ENCODE measurements at regions not wholly inside any gene's neighbourhood (a gene's known extent, or its start where the extent isn't known, plus 50 kb on each side); places are given as distances from the start of the nearest gene placed in this dataset.

DNA sequence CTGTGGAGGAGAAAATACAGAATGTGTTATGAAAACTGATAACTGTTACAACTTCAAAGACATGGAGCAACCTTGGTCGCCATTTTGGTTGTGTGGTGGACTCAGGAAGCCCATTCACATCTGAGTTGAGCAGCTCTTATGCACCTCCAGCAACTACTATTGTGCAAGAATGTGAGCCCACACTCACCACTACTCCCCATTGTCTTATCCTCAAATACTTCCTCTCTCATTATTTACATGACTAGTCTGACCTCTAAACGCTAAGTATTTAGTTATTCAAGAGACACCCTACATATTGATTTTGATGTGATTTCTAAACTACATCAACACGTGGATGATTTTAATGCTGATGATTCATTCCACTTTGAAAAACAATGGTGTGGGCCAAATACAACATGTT, 516.6 kb upstream of the CLINT1 start:
- Histone ChIP-seq H3K27me3 (ENCODE audit: control insufficient read depth, insufficient read depth, low read length) (no peaks in the 10 kb centered on the region), H3K36me3 (replicated peaks; ENCODE audit: control insufficient read depth, insufficient read depth, low read length) (no peaks in the 10 kb centered on the region), H3K4me3 (ENCODE audit: insufficient read depth, low read depth, low read length) (no peak overlapping the region)
- no peak for DNase-seq

DNA sequence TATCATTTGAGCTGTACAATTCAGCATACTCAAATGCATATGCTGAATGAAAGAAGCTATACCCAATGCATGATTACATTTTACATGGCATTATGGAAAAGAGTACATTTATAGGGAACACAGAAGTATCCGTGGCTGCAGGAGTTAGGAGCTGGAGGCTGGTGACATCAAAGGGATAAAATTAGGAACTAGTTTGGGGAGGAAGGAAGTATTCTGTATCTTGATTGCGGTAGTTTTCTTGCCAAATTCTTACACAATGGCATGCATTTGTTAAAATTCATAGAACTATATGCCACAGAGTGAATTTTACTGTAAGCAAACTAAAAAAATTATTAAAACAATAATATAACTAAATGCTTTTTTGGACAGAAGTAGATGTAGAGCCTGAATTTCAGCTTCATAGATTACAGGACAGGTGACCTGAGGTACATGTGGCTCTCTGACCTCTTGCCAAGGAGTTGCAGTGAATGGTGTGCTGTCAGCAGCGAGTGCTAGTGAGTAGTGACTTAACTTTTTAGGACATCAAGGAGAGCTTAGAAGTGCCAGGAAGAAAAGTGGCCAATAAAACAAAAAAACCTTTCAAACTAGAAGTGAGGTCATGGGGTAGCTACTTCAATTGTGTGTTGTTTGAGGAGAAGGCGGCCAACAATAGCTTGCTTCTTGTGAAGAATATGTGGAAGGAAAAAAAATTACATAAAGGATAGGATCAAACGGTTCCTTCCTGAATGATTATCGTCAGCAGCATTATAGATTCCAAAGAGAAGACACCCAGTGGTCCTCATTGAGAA, 514.9 kb upstream of the CLINT1 start:
- H3K27me3 ChIP-seq (ENCODE audit: control insufficient read depth, insufficient read depth, low read length) = no peaks in the 10 kb centered on the region
- no peaks in the 10 kb centered on the region for H3K36me3 ChIP-seq (replicated peaks; ENCODE audit: control insufficient read depth, insufficient read depth, low read length)
- no peak overlapping the region for H3K4me3 ChIP-seq (ENCODE audit: insufficient read depth, low read depth, low read length)
- no peak for DNase-seq

DNA sequence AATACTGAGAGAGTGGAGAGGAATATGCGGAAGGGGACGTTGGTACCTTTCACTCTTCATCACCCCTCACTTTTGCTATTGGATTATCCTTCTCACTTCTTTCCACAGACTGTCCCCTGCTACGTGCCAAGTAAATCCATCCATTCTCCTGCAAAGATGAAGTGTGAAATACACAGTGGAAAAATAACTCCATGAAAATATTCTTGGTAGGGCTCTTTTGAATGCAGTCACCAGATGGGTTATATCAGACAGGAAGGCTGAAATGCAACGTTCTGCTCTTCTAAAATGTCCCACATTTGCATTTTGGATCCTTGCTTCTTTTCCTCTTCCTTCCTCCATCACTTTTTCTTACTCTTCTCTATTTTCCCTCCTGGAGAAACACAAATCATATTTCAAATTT, 510.3 kb upstream of the CLINT1 start:
- no peak overlapping the region for H3K4me3 ChIP-seq (ENCODE audit: insufficient read depth, low read depth, low read length)
- no peaks in the 10 kb centered on the region for H3K36me3 ChIP-seq (replicated peaks; ENCODE audit: control insufficient read depth, insufficient read depth, low read length)
- no peak for DNase-seq
- no peaks in the 10 kb centered on the region for H3K27me3 ChIP-seq (ENCODE audit: control insufficient read depth, insufficient read depth, low read length)

DNA sequence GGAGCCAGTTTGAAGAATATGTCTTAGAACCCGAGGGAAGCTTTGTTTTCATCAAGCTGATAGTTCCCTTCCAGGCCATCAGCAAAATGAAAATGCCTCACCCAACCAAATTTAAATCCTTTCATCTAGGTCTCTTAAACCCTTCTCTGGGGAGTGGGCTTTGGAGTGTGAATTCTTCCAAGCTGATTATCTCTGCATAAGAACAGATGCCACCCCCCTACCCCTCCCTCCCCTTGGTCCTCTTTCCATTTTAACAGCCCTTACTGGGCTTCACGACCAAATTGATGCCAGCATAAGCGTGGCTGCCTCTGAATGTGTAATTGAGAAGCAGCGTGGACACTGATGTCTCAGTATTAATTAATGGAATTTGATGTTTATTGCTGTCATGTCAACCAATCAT, 509.7 kb upstream of the CLINT1 start:
- DNase-seq = no peak
- Histone ChIP-seq H3K36me3 (replicated peaks; ENCODE audit: control insufficient read depth, insufficient read depth, low read length) (no peaks in the 10 kb centered on the region), H3K4me3 (ENCODE audit: insufficient read depth, low read depth, low read length) (no peak overlapping the region), H3K27me3 (ENCODE audit: control insufficient read depth, insufficient read depth, low read length) (no peaks in the 10 kb centered on the region)

DNA sequence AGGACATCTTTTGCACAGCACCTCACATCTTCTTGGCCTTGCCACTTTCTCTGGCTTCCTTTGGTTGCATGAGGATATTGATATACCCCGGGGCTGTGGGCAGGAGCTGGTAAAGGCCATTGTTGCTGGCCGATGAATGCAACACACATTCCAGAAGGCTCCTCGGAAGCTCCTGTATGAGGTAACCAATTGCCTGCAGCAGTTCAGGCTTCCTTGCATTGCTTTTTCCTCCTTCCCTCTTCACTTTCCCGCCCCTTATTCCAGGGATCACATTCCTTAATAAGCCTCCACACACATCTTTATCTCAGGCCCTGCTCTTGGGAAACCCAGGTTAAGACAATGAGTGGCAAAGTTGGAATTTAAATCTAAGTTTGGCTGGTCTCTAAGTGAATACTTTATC, 505.4 kb upstream of the CLINT1 start:
- no peak overlapping the region for H3K4me3 ChIP-seq (ENCODE audit: insufficient read depth, low read depth, low read length)
- DNase-seq = no peak
- no peaks in the 10 kb centered on the region for H3K36me3 ChIP-seq (replicated peaks; ENCODE audit: control insufficient read depth, insufficient read depth, low read length)
- no peaks in the 10 kb centered on the region for H3K27me3 ChIP-seq (ENCODE audit: control insufficient read depth, insufficient read depth, low read length)

DNA sequence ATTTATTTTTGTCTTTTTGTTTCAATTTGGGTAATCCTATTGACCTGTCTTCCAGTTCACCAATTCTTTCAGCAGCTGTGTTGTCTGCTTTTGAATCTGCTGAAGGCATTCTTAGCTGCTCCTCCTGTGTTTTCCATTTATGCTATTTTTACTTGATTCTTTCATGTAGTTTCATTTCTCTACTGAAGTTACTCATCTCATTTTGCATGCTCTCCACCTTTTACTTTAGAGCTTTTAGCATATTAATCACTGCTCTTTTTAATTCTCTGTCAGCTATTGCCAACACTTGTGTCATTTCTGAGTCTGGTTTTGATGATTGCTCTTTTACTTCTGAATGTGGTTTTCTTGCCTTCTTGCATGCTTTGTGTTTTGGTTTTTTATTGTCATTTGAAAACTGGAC, 496.0 kb upstream of the CLINT1 start:
- H3K4me3 ChIP-seq (ENCODE audit: insufficient read depth, low read depth, low read length) = no peak overlapping the region
- H3K27me3 ChIP-seq (ENCODE audit: control insufficient read depth, insufficient read depth, low read length) = no peaks in the 10 kb centered on the region
- DNase-seq = no peak
- H3K36me3 ChIP-seq (replicated peaks; ENCODE audit: control insufficient read depth, insufficient read depth, low read length) = no peaks in the 10 kb centered on the region

DNA sequence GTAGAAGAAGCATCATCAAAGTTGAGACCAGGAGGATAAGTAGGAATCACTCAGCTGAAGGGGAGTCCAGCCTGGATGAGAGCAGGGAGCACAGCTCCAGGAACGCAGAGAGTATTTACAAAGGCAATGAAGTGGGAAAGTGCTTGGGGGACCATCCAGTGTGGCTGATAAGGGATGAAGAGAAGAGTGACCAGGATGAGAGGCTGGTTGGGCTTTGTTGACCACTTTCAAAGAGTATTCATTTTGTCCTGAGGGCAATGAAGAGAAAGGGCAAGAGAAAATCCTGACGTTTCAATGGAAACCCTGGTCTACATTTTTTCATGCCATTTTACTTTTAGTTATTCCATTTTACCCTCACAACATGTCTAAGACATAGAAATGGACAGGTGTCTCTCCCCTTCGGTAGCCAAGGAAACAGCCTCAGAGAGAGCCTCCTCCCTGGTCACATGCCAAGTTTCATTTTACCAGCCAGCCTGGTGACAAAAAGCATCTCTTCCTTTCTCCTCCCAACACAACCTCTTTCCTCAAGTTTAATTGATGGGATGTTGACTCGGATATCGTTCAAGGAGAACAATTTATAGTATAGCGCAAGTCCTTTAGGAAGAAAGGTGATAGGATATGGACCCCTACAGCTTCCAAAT, 492.7 kb upstream of the CLINT1 start:
- Histone ChIP-seq H3K36me3 (replicated peaks; ENCODE audit: control insufficient read depth, insufficient read depth, low read length) (no peaks in the 10 kb centered on the region), H3K27me3 (ENCODE audit: control insufficient read depth, insufficient read depth, low read length) (no peaks in the 10 kb centered on the region), H3K4me3 (ENCODE audit: insufficient read depth, low read depth, low read length) (no peak overlapping the region)
- no peak for DNase-seq

DNA sequence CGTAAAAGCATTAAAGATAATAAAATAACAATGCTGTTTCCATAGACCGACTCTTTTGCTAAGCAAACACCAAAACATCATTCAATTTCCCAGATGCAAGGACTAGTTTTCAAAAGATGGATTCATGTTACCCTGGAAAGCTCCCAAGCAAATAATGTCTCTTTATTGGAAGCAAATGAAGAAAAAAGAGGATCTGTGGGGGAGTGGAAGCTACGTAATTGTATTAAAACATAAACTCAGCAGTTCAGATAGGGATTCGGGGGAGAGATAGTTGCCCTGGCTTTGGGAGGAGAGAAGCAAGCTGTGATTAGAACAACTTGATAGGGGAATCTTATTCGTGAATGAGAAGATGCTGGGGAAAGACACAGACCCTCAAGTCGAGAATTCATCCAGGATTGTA, 491.0 kb upstream of the CLINT1 start:
- Histone ChIP-seq H3K27me3 (ENCODE audit: control insufficient read depth, insufficient read depth, low read length) (no peaks in the 10 kb centered on the region), H3K4me3 (ENCODE audit: insufficient read depth, low read depth, low read length) (no peak overlapping the region), H3K36me3 (replicated peaks; ENCODE audit: control insufficient read depth, insufficient read depth, low read length) (no peaks in the 10 kb centered on the region)
- no peak for DNase-seq

DNA sequence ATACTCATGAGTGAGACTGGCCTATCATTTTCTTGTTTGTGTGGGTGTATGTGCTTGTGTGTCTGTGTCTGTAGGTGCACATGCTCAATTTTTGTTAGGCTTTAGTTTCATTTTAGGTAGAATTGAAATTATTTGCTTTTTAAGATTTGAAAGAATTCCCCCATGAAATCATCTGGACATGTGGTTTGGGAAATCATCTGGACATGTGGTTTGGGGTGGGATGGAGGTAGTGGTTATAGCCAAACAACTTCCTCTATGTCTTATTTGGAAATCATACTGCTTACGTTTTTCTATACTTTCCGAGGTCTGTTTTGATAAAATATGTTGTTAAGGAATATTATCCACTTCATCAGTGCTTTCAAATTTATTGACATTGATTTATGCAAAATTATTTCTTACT, 485.4 kb upstream of the CLINT1 start:
- Histone ChIP-seq H3K36me3 (replicated peaks; ENCODE audit: control insufficient read depth, insufficient read depth, low read length) (no peaks in the 10 kb centered on the region), H3K4me3 (ENCODE audit: insufficient read depth, low read depth, low read length) (no peak overlapping the region), H3K27me3 (ENCODE audit: control insufficient read depth, insufficient read depth, low read length) (no peaks in the 10 kb centered on the region)
- no peak for DNase-seq

DNA sequence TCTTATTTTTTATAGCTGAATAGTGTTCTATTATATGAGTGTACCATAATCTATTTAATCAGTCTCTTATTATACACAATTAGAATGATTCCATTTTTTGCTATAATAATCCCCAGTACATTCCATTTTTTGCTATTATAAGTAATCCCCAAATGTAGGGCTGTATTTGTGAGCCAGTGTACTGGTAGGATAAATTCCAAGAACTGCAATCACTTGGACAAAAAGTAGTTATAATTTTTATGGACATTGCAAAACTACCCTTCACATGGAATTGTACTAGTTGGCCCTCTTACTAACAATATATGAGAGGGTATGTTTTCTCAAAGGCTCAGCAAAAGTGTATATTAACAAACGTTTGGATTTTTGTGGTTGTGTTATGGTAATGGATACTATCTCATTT, 481.7 kb upstream of the CLINT1 start:
- no peaks in the 10 kb centered on the region for H3K36me3 ChIP-seq (replicated peaks; ENCODE audit: control insufficient read depth, insufficient read depth, low read length)

DNA sequence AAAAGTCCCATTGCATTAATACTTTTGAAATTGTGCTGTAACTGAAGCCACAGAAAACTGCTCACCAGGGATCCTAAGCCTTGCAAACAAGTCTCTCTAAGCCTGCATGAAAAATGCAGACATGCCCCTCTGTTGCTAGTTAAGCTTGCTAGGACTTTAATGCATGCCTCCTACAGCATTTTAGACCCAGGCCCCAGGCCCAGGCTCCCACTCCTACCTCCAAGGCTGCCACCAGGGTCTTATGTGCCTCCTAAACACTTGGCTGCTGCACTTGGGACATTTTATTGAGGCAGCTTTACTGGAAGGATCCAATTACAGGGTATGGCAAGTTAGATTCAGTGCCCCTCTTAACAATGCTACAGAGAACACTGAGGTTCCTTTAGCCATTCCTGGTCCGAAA, 467.3 kb upstream of the CLINT1 start:
- no peaks in the 10 kb centered on the region for H3K36me3 ChIP-seq (replicated peaks; ENCODE audit: control insufficient read depth, insufficient read depth, low read length)
- no peaks in the 10 kb centered on the region for H3K27me3 ChIP-seq (ENCODE audit: control insufficient read depth, insufficient read depth, low read length)
- no peak overlapping the region for H3K4me3 ChIP-seq (ENCODE audit: insufficient read depth, low read depth, low read length)
- peak; percentile 25 for DNase-seq

More for the DNA sequence above, 481.7 kb upstream of the CLINT1 start:
- Histone ChIP-seq H3K4me3 (ENCODE audit: insufficient read depth, low read depth, low read length) (no peak overlapping the region), H3K27me3 (ENCODE audit: control insufficient read depth, insufficient read depth, low read length) (no peaks in the 10 kb centered on the region)
- DNase-seq = no peak

DNA sequence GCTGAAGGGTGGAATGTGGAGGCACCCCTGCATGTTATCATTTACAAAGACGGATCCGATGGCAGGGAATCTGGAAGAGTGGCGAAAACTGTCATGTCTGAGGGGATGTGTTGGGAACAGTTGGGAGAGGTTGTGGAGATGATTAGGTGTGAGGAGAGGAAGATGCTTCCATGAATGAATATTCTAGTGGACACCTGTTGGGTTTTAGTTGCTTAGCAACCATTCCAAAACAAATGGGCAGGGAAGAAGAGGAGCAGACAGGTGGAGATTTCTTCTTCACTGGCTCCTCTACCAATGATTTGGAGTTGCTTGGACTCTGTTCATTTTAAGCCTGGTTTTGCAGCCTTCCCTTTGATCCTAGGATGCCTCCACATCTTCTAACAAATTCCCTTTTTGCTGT, 465.3 kb upstream of the CLINT1 start:
- Histone ChIP-seq H3K27me3 (ENCODE audit: control insufficient read depth, insufficient read depth, low read length) (no peaks in the 10 kb centered on the region), H3K4me3 (ENCODE audit: insufficient read depth, low read depth, low read length) (no peak overlapping the region), H3K36me3 (replicated peaks; ENCODE audit: control insufficient read depth, insufficient read depth, low read length) (no peaks in the 10 kb centered on the region)
- peak; percentile 21 for DNase-seq

DNA sequence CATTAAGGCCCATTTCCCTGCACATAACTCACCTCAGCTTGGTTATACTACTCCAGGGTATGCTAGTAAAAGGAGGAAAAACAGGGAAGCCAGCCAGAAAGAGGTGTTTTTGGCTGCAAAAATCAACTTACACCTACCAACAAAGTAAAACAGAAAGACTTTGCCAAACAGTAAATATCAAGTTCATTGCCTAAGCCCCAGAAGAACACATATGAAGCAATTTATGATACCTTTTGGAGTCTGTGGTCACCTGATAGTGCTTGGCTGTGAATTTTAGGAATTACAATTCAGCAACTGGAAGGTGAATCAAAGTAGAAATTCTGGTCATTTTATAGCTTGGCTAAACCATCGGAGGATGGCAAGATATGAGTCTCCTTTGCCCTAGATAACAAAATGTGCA, 463.7 kb upstream of the CLINT1 start:
- no peak for DNase-seq
- no peak overlapping the region for H3K4me3 ChIP-seq (ENCODE audit: insufficient read depth, low read depth, low read length)
- H3K27me3 ChIP-seq (ENCODE audit: control insufficient read depth, insufficient read depth, low read length) = no peaks in the 10 kb centered on the region
- H3K36me3 ChIP-seq (replicated peaks; ENCODE audit: control insufficient read depth, insufficient read depth, low read length) = no peaks in the 10 kb centered on the region

DNA sequence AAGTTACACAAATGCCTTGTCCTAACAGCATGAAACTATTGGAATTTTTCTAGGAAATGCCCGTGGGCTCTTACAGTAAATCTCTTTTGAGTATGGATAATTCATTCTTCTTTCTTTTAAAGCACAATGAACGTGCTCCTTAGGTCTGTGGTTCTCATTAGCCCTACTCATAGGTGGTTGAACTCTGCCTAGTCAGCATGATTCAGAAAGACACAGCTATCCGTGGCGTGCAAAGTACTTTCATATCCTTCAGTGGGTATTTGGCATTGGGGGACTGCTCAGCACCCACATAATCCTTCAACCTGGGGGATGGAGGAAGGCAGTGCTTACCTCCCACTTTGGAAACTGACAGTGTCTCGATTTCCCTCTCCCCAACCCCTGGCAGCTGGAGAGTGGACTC, 462.0 kb upstream of the CLINT1 start:
- DNase-seq = no peak
- Histone ChIP-seq H3K36me3 (replicated peaks; ENCODE audit: control insufficient read depth, insufficient read depth, low read length) (no peaks in the 10 kb centered on the region), H3K27me3 (ENCODE audit: control insufficient read depth, insufficient read depth, low read length) (no peaks in the 10 kb centered on the region), H3K4me3 (ENCODE audit: insufficient read depth, low read depth, low read length) (no peak overlapping the region)

DNA sequence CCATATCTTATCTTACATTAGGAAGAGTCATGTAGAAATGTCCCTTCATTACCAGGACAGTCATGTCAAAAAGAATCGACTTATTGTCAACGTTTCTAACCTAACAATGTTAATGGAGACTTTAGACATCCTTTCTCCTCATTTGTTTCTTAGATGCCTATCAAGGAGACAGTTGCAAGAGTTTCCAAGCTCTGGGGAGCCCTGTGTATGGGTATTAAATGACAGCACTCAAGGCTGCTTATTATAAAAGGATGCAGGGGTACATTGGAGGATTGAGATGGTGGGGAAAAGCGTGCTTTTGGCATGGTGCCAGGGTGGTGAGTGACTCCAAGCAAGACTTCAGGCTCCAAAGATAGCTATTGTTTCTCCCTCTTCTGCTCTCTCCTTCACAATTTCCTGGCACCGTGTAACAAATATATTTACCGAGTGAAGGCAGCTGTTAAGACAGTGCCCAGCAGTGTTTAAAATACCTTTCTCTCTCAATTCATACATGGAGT, 461.3 kb upstream of the CLINT1 start:
- no peak overlapping the region for H3K4me3 ChIP-seq (ENCODE audit: insufficient read depth, low read depth, low read length)
- no peaks in the 10 kb centered on the region for H3K27me3 ChIP-seq (ENCODE audit: control insufficient read depth, insufficient read depth, low read length)
- no peak for DNase-seq
- H3K36me3 ChIP-seq (replicated peaks; ENCODE audit: control insufficient read depth, insufficient read depth, low read length) = no peaks in the 10 kb centered on the region
